HCT116 (cell line): ENCODE measurements at regions not wholly inside any gene's neighbourhood (a gene's known extent, or its start where the extent isn't known, plus 50 kb on each side); places are given as distances from the start of the nearest gene placed in this dataset.

Experiments
- ATAC-seq: fragments of 200-7000 bp; cut with Tn5 transposase; 2 replicates; pipeline ENCODE4 v1.9.1; 2020; ENCODE audit warnings: mild to moderate bottlenecking, moderate library complexity
- BruUV-seq: library from RNA; stranded (reverse); fragments of 400-500 nt; replicated peaks from 2 replicates; lab custom pipeline; 2021; lab: Mats Ljungman, UMichigan
- CTCF ChIA-PET: fragments of 300-600 bp; sonication (Branson Sonifier 250); formaldehyde crosslinking; loops from one replicate; lab custom pipeline; 2021; ENCODE audit warnings: antibody characterized with exemption; lab: Charles Lee
- POLR2A ChIA-PET: fragments of 300-600, 350-600 bp; sonication (Branson Sonifier 250); formaldehyde crosslinking; loops from one replicate; lab custom pipeline; 2021; ENCODE audit warnings: antibody characterized with exemption; lab: Charles Lee
- RAD21 ChIA-PET, 2 experiments: fragments of 300-600 bp; sonication (Branson Sonifier 250); formaldehyde crosslinking; loops; one replicate each; lab custom pipeline; 2023; ENCODE audit warnings: low total read pairs in 2 of 2; ENCODE audit not compliant: uncharacterized antibody in 2 of 2, unreplicated experiment in 2 of 2, low non-redundant PET in 1 of 2; lab: Charles Lee
- DNase-seq: peaks from one replicate; pipeline ENCODE4 v3.0.0-alpha.2; 2010; ENCODE audit warnings: low read depth, low spot score
- H2AFZ ChIP-seq: fragments of 200-600 bp; shearing (Covaris generic), sonication (generic); 2 replicates; pipeline ENCODE4 v1.6.1; 2017; ENCODE audit warnings: low read depth, mixed run types, mixed read lengths, antibody characterized with exemption, low read length; ENCODE audit not compliant: poor library complexity, severe bottlenecking
- H3K27ac ChIP-seq: 2 replicates; pipeline ENCODE4 v1.5.1; 2012; ENCODE audit warnings: low read depth, low read length
- H3K27me3 ChIP-seq: fragments of 200-600 bp; sonication (generic); 2 replicates; pipeline ENCODE4 v1.6.1; 2016; ENCODE audit warnings: mixed run types, low read length, mixed read lengths; ENCODE audit not compliant: insufficient read depth
- H3K36me3 ChIP-seq, 2 experiments: fragments of 200-500 bp in 1 of 2; fragments of 200-600 bp in 1 of 2; sonication (Bioruptor generic) in 1 of 2; sonication (generic) in 1 of 2; 2 replicates each; pipeline versions ENCODE4 v1.5.1 to v1.6.1; 2014 to 2016; ENCODE audit warnings: low read length in 2 of 2, inconsistent platforms in 1 of 2, mixed read lengths in 1 of 2, mixed run types in 1 of 2; ENCODE audit not compliant: insufficient read depth in 2 of 2, control insufficient read depth in 1 of 2
- H3K4me1 ChIP-seq, 2 experiments: fragments of 200-600 bp in 1 of 2; sonication (generic) in 1 of 2; 2 replicates each; pipeline versions ENCODE4 v1.5.1 to v1.6.1; 2012 to 2017; ENCODE audit warnings: low read length in 2 of 2, inconsistent platforms in 1 of 2, mild to moderate bottlenecking in 1 of 2, mixed read lengths in 1 of 2, mixed run types in 1 of 2, moderate library complexity in 1 of 2; ENCODE audit not compliant: insufficient read depth in 2 of 2, control insufficient read depth in 1 of 2
- H3K4me2 ChIP-seq: fragments of 200-600 bp; sonication (generic); 2 replicates; pipeline ENCODE4 v1.6.1; 2017; ENCODE audit warnings: mixed run types, low read length, mixed read lengths
- H3K4me3 ChIP-seq, 2 experiments: fragments of 200-600 bp in 1 of 2; sonication (generic) in 1 of 2; replicated peaks in 1 of 2; 2 replicates each; pipeline ENCODE4 v1.5.1; 2011 to 2016; ENCODE audit warnings: low read length in 2 of 2, control low read depth in 1 of 2, low read depth in 1 of 2, mild to moderate bottlenecking in 1 of 2, mixed read lengths in 1 of 2, mixed run types in 1 of 2
- H3K79me2 ChIP-seq: fragments of 200-600 bp; sonication (generic); 2 replicates; pipeline ENCODE4 v1.6.1; 2017; ENCODE audit warnings: mild to moderate bottlenecking, mixed run types, low read length, moderate library complexity, mixed read lengths; ENCODE audit not compliant: insufficient read depth
- H3K9ac ChIP-seq: fragments of 200-600 bp; sonication (generic); 2 replicates; pipeline ENCODE4 v1.6.1; 2016; ENCODE audit warnings: low read length, mixed read lengths
- H3K9me2 ChIP-seq: fragments of 200-600 bp; sonication (generic), shearing (Covaris generic); 2 replicates; pipeline ENCODE4 v1.6.1; 2017; ENCODE audit warnings: mixed run types, mild to moderate bottlenecking, moderate library complexity; ENCODE audit not compliant: insufficient read depth
- H3K9me3 ChIP-seq, 2 experiments: fragments of 200-500 bp in 1 of 2; fragments of 200-600 bp in 1 of 2; sonication (Bioruptor generic) in 1 of 2; sonication (generic) in 1 of 2; 2 replicates each; pipeline ENCODE4 v1.6.1; 2014 to 2017; ENCODE audit warnings: low read length in 2 of 2, mixed read lengths in 2 of 2, inconsistent platforms in 1 of 2, low read depth in 1 of 2, mild to moderate bottlenecking in 1 of 2, mixed run types in 1 of 2, moderate library complexity in 1 of 2; ENCODE audit not compliant: control insufficient read depth in 1 of 2, insufficient read depth in 1 of 2
- H4K20me1 ChIP-seq: fragments of 200-600 bp; sonication (generic), shearing (Covaris generic); 2 replicates; pipeline ENCODE4 v1.6.1; 2017; ENCODE audit warnings: mixed run types, mild to moderate bottlenecking, moderate library complexity; ENCODE audit not compliant: insufficient read depth
- CBX3 ChIP-seq: IDR thresholded peaks from 2 replicates; pipeline ENCODE4 v1.6.1; 2012; ENCODE audit warnings: low read depth
- CTCF ChIP-seq, 3 experiments: fragments of 200-600 bp in 1 of 3; sonication (generic) in 1 of 3; IDR thresholded peaks in 2 of 3; conservative IDR thresholded peaks in 1 of 3; 2 replicates each; pipeline ENCODE4 v1.5.1; 2012 to 2017; ENCODE audit warnings: low read depth in 2 of 3, low read length in 2 of 3, antibody characterized with exemption in 1 of 3, borderline replicate concordance in 1 of 3, control low read depth in 1 of 3, mild to moderate bottlenecking in 1 of 3, mixed read lengths in 1 of 3, mixed run types in 1 of 3, moderate library complexity in 1 of 3; ENCODE audit not compliant: insufficient read depth in 1 of 3
- EGR1 ChIP-seq: IDR thresholded peaks from 2 replicates; pipeline ENCODE4 v1.6.1; 2012; ENCODE audit warnings: low read depth
- ELF1 ChIP-seq: IDR thresholded peaks from 2 replicates; pipeline ENCODE4 v1.6.1; 2012; ENCODE audit warnings: low read depth, borderline replicate concordance
- EZH2phosphoT487 ChIP-seq: fragments of 200-600 bp; IDR thresholded peaks from 2 replicates; pipeline ENCODE4 v1.6.1; 2018; ENCODE audit warnings: antibody characterized with exemption, borderline replicate concordance
- MAX ChIP-seq: IDR thresholded peaks from 2 replicates; pipeline ENCODE4 v1.6.1; 2012
- POLR2A ChIP-seq: IDR thresholded peaks from 2 replicates; pipeline ENCODE4 v1.7.0; 2011; ENCODE audit warnings: borderline replicate concordance; ENCODE audit not compliant: insufficient read depth, insufficient read length; ENCODE audit errors: extremely low read depth
- SP1 ChIP-seq: IDR thresholded peaks from 2 replicates; pipeline ENCODE4 v1.6.1; 2012; ENCODE audit warnings: low read depth
- YY1 ChIP-seq: IDR thresholded peaks from 2 replicates; pipeline ENCODE4 v1.6.1; 2011; ENCODE audit warnings: low read length, low read depth, moderate library complexity, mild to moderate bottlenecking; ENCODE audit not compliant: insufficient replicate concordance; ENCODE audit errors: extremely low read depth
- ZBTB33 ChIP-seq: IDR thresholded peaks from 2 replicates; pipeline ENCODE4 v1.6.1; 2011; ENCODE audit warnings: mild to moderate bottlenecking, low read length, moderate library complexity; ENCODE audit not compliant: insufficient replicate concordance; ENCODE audit errors: extremely low read depth
- ZNF274 ChIP-seq: fragments of 200-500 bp; sonication (Bioruptor generic); IDR thresholded peaks from 2 replicates; pipeline ENCODE4 v1.6.1; 2014; ENCODE audit warnings: mild to moderate bottlenecking, low read depth, low read length, inconsistent platforms
- intact Hi-C: fragments of 100-400 bp; cut with micrococcal nuclease; formaldehyde crosslinking; loops from 2 replicates; pipeline ENCODE4 v1.10.0; 2022
- TF ChIP-seq, protein P1 (sequence below): IDR thresholded peaks from 2 replicates; pipeline ENCODE4 v1.6.1; 2012

DNA sequence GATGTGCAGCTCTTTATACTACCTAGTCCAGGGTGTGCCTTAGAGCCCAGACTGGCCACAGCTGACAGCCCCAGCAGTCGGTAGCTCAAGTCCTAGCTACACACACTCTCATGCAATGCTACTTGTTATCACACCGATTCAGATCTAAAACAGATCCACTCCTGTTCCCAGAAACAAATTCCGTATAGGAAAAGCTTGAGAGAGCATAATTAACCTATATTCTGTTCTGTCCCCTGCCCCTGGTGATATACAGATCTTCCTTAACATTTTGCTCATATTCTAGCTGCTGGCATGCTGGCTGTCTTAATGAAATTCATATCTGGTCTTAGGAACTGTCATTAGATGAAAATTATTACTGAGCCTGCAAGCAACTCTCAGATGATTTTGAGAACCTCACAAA, 204.3 kb downstream of the SOX2 start:
- CTCF ChIA-PET: interaction anchor here (0.9 kb wide), 1 partner anchor 705 kb away, joined by 3 read pairs; no protein-coding TSS in a partner anchor
- H3K9me2 ChIP-seq: no peaks in the 10 kb centered on the region
- no peaks in the 10 kb centered on the region for H4K20me1 ChIP-seq
- H3K79me2 ChIP-seq: no peaks in the 10 kb centered on the region
- ATAC-seq (no peak), DNase-seq (no peak)
- RAD21 ChIA-PET: no interaction called here
- H3K27me3 ChIP-seq: no peaks in the 10 kb centered on the region
- H3K36me3 ChIP-seq: no peaks in the 10 kb centered on the region
- H2AFZ ChIP-seq: no peak overlapping the region
- POLR2A ChIA-PET: no interaction called here
- no peak for TF ChIP-seq EZH2phosphoT487
- TF ChIP-seq SP1: no peak
- no peak for TF ChIP-seq MAX
- TF ChIP-seq, protein P1, sequence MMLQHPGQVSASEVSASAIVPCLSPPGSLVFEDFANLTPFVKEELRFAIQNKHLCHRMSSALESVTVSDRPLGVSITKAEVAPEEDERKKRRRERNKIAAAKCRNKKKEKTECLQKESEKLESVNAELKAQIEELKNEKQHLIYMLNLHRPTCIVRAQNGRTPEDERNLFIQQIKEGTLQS: no peak
- TF ChIP-seq CTCF (IDR thresholded peaks at IDR 0.05 in 2 of 3, conservative IDR thresholded peaks at IDR 0.05 in 1 of 3; ENCODE audit: borderline replicate concordance in 1 of 3, insufficient read depth in 1 of 3, low read depth in 2 of 3, low read length in 2 of 3): no peak
- TF ChIP-seq ELF1: no peak
- no peak for TF ChIP-seq EGR1
- no peak for TF ChIP-seq ZNF274
- no peak for TF ChIP-seq POLR2A
- TF ChIP-seq ZBTB33: no peak
- TF ChIP-seq YY1: no peak
- no peak for TF ChIP-seq CBX3
- H3K9me3 ChIP-seq: no peaks in the 10 kb centered on the region
- intact Hi-C loops: no loop called here
- H3K4me1 ChIP-seq: peaks cover 0 to 10% of the 10 kb centered on the region in 2 experiments; a peak in 2 of 4 replicates
- H3K27ac ChIP-seq: no peak overlapping the region
- BruUV-seq: no TSS peak
- no peak overlapping the region for H3K9ac ChIP-seq
- no peak overlapping the region for H3K4me3 ChIP-seq
- no peak overlapping the region for H3K4me2 ChIP-seq
